ENCODE measurements at regions not wholly inside any gene's neighbourhood (a gene's known extent, or its start where the extent isn't known, plus 50 kb on each side); places are given as distances from the start of the nearest gene placed in this dataset.

DNA sequence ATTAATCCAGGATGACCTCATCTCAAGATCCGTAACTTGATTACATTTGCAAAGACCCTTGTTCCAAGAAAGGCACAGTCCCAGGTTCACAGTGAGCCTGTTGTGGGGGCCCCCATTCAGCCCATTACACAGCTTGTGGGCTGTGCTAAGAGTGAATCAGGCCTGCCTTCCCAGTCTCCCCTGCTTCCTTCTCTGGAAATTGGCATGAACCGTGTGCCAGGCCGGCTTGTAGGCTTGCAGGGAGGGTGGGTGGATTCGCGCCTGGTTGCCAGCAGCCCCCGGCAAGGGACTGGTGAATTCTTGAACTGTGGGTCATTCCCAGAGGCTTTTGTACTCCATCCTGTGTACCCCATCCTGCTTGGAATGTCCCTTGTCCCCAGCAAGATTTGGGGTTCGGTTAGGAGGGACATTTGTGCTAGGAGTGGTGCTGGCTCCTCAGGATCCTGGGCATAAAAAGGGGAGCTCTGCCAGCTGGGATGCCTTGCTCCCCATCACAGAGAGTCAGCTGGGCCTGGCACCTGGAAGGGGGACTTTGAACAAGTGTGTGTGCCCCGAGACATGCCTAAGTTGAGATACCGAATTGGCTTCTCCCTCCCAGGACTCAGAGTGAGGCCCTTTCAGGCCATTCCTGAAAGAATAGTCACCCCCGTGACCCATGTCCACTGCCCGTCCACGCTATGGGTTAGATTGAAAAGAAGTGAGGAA is 818.2 kb downstream of the BRD1 start:
- Histone ChIP-seq H3K4me1 (ENCODE audit: control insufficient read depth, low read length) (no peaks in the 10 kb centered on the region), H3K27ac (ENCODE audit: low read depth, low read length) (no peak overlapping the region), H3F3A (ENCODE audit: control insufficient read depth, insufficient read depth) (no peaks in the 10 kb centered on the region), H4K20me1 (ENCODE audit: control insufficient read depth, insufficient read depth, low read depth, low read length) (no peaks in the 10 kb centered on the region), H3K4me3 (ENCODE audit: low read length) (no peak overlapping the region), H3K9me3 (ENCODE audit: control insufficient read depth, insufficient read depth, low read length) (no peaks in the 10 kb centered on the region), H3K9me2 (replicated peaks; ENCODE audit: control insufficient read depth, low read length) (no peaks in the 10 kb centered on the region), H3K4me2 (ENCODE audit: low read length) (no peak overlapping the region), H3K27me3 (ENCODE audit: control insufficient read depth, low read length) (no peaks in the 10 kb centered on the region), H3K36me3 (ENCODE audit: control insufficient read depth, low read length) (no peaks in the 10 kb centered on the region), H3K79me2 (ENCODE audit: control insufficient read depth, low read length) (no peaks in the 10 kb centered on the region)
- TF ChIP-seq CTCF (IDR thresholded peaks at IDR 0.05; ENCODE audit: low read depth, low read length, poor library complexity, severe bottlenecking) (no peak), EZH2phosphoT487 (IDR thresholded peaks at IDR 0.05; ENCODE audit: borderline replicate concordance, low read length) (no peak)

DNA sequence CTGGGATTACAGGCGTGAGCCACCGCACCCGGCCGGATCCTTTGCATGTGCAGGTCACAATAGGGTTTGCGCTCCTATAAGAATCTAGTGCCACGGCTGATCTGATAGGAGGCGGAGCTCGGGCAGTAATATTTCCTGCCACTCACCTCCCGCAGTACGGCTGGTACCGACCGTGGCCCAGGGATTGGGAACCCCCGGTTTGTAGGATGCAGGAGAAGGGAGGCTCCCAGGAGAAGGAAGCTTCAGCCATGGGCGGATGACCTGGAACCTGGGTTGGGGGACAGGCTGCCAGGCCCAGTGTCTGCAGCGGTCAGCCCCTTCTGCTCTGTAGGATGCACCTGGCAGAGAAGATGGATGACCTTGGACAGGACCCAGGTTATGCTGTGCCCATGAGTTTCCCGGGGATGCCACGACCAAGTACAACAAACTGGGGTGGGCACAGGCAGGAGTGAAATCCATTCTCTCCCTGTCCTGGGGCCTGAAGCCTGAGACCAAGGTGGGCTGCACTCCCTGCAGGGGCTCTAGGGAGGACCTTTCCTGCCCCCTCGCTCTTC is 818.9 kb downstream of the BRD1 start:
- H4K20me1 ChIP-seq (ENCODE audit: control insufficient read depth, insufficient read depth, low read depth, low read length) = no peaks in the 10 kb centered on the region
- no peaks in the 10 kb centered on the region for H3K4me1 ChIP-seq (ENCODE audit: control insufficient read depth, low read length)
- no peak overlapping the region for H3K4me3 ChIP-seq (ENCODE audit: low read length)
- TF ChIP-seq CTCF (IDR thresholded peaks at IDR 0.05; ENCODE audit: low read depth, low read length, poor library complexity, severe bottlenecking) = no peak
- TF ChIP-seq EZH2phosphoT487 (IDR thresholded peaks at IDR 0.05; ENCODE audit: borderline replicate concordance, low read length) = no peak
- no peak overlapping the region for H3K4me2 ChIP-seq (ENCODE audit: low read length)
- no peaks in the 10 kb centered on the region for H3K27me3 ChIP-seq (ENCODE audit: control insufficient read depth, low read length)
- no peak overlapping the region for H3K27ac ChIP-seq (ENCODE audit: low read depth, low read length)
- no peaks in the 10 kb centered on the region for H3K79me2 ChIP-seq (ENCODE audit: control insufficient read depth, low read length)
- no peaks in the 10 kb centered on the region for H3F3A ChIP-seq (ENCODE audit: control insufficient read depth, insufficient read depth)
- H3K9me3 ChIP-seq (ENCODE audit: control insufficient read depth, insufficient read depth, low read length) = no peaks in the 10 kb centered on the region
- H3K36me3 ChIP-seq (ENCODE audit: control insufficient read depth, low read length) = no peaks in the 10 kb centered on the region
- no peaks in the 10 kb centered on the region for H3K9me2 ChIP-seq (replicated peaks; ENCODE audit: control insufficient read depth, low read length)

DNA sequence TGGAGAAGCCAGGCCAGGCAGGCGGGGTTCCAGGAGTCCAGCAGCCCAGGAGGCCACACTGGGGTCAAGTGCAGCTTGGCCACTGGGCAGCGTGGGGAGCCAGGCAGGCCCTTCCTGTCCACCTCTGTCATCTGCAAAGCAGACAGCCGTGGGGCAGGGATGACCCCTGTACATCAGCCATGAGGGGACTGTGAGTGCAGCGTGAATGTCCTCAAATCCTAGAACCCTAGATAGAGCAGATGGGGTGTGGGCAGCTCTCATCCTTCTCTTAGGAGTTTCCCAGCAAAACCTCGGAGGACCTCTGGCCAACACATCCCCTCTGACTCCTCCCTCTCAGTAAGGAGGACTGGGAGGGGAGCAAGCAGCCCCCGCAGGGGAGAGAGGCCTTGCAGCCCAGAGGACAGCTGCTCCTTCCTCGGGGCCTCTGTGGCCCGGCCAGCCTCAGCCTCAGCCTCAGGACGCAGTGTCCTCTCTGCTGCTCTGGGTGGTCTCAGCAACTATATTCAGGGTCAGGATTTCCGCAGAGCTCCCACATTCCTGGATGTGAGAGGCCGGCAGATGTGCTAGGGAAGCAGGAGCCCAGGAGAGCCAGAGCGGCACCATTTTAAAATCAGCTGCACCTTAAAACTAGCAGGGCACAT is 820.5 kb downstream of the BRD1 start:
- Histone ChIP-seq H3K4me3 (ENCODE audit: low read length) (no peak overlapping the region), H3K27me3 (ENCODE audit: control insufficient read depth, low read length) (no peaks in the 10 kb centered on the region), H3K4me2 (ENCODE audit: low read length) (no peak overlapping the region), H3F3A (ENCODE audit: control insufficient read depth, insufficient read depth) (no peaks in the 10 kb centered on the region), H3K4me1 (ENCODE audit: control insufficient read depth, low read length) (no peaks in the 10 kb centered on the region), H3K27ac (ENCODE audit: low read depth, low read length) (no peak overlapping the region), H3K9me2 (replicated peaks; ENCODE audit: control insufficient read depth, low read length) (no peaks in the 10 kb centered on the region), H4K20me1 (ENCODE audit: control insufficient read depth, insufficient read depth, low read depth, low read length) (no peaks in the 10 kb centered on the region), H3K36me3 (ENCODE audit: control insufficient read depth, low read length) (no peaks in the 10 kb centered on the region), H3K9me3 (ENCODE audit: control insufficient read depth, insufficient read depth, low read length) (no peaks in the 10 kb centered on the region), H3K79me2 (ENCODE audit: control insufficient read depth, low read length) (no peaks in the 10 kb centered on the region)
- no peak for TF ChIP-seq EZH2phosphoT487 (IDR thresholded peaks at IDR 0.05; ENCODE audit: borderline replicate concordance, low read length)
- no peak for TF ChIP-seq CTCF (IDR thresholded peaks at IDR 0.05; ENCODE audit: low read depth, low read length, poor library complexity, severe bottlenecking)
